VCaP (cell line): ENCODE measurements at regions not wholly inside any gene's neighbourhood (a gene's known extent, or its start where the extent isn't known, plus 50 kb on each side); places are given as distances from the start of the nearest gene placed in this dataset.

Experiments
- H3K27ac ChIP-seq: fragments of 450-650 bp; 2 replicates; pipeline ENCODE4 v1.5.1; 2017
- TF ChIP-seq, protein P1 (sequence below): fragments of 450-650 bp; conservative IDR thresholded peaks from 2 replicates; pipeline ENCODE4 v1.5.1; 2017; ENCODE audit warnings: mild to moderate bottlenecking, moderate library complexity

DNA sequence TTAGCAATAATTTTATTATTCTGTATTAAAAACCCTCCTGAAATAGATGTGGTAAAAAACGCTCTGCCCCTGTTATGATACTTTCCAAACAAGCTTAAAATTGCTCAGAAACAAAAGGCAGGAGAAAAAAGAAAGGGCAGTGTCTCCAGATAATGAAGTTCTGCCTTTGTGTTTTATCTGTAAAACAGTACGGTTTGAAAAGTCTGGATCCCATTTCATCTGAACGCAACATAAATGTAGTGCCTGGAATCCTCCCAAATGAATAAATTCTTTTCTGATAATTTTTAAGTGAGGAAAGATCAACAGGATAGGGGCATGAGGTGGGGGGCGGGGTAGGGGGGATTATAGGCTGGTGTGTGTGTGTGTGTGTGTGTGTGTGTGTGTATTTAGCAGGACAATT, 87.5 kb upstream of the SOX9 start:
- TF ChIP-seq, protein P1, sequence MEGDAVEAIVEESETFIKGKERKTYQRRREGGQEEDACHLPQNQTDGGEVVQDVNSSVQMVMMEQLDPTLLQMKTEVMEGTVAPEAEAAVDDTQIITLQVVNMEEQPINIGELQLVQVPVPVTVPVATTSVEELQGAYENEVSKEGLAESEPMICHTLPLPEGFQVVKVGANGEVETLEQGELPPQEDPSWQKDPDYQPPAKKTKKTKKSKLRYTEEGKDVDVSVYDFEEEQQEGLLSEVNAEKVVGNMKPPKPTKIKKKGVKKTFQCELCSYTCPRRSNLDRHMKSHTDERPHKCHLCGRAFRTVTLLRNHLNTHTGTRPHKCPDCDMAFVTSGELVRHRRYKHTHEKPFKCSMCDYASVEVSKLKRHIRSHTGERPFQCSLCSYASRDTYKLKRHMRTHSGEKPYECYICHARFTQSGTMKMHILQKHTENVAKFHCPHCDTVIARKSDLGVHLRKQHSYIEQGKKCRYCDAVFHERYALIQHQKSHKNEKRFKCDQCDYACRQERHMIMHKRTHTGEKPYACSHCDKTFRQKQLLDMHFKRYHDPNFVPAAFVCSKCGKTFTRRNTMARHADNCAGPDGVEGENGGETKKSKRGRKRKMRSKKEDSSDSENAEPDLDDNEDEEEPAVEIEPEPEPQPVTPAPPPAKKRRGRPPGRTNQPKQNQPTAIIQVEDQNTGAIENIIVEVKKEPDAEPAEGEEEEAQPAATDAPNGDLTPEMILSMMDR: no peak
- H3K27ac ChIP-seq: no peak overlapping the region

DNA sequence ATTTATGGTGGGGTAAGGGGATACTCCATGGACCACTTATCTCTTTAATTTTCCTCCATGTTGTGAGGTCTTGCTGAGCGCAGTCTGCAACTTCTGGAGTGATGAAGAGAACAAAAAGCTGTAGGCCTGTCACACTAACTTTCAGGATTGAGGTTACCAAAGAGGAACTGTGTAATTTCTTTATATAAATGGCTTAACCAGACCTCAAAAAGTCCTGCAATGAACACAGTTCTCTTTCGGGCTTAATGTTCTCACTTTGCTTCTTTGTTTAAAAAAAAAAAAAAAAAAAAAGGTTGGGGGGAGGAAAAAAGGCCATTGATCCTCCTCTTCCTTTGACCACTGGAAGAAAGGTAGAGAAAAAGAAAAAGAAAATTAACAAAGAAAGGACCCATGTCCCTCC, 86.8 kb upstream of the SOX9 start:
- TF ChIP-seq, protein P1: no peak
- H3K27ac ChIP-seq: no peak overlapping the region

DNA sequence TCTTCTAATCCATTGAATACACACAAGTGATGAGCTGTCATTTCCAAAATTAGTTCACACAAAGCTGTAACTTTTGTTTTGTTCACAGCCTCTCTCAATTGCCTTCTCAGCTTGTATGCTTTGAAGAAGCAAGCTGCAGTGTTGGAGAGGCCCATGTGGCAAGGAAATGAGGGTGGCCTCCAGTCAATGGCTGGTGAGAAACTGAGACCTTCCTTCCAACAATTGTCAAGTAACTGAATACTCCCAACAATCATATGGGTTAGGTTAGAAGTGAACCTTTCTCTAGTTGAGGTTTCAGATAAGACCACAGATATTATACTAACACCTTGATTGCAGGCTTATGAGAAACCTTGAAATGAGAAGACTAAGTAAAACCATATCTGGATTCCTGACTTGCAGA, 82.4 kb upstream of the SOX9 start:
- TF ChIP-seq, protein P1: no peak
- H3K27ac ChIP-seq: no peak overlapping the region

DNA sequence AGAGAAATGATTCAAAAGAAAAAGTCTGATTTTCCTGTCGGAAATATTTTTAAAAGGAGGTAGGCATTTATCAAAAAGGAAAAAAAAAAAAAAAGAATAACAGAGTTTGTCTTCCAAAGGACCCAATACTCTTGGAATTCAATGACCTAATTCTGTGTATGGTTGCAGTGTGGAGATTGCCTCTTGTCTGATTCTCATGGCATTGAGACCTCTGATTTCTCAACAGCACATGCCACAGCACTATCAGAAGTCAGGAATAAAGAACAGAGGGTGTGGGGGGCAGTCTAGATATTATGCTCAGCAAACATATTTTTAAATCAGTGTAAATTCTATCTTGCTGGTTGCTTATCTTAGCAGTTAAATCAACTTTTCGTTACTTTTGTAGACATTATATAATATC, 81.3 kb upstream of the SOX9 start:
- TF ChIP-seq, protein P1: no peak
- no peak overlapping the region for H3K27ac ChIP-seq

DNA sequence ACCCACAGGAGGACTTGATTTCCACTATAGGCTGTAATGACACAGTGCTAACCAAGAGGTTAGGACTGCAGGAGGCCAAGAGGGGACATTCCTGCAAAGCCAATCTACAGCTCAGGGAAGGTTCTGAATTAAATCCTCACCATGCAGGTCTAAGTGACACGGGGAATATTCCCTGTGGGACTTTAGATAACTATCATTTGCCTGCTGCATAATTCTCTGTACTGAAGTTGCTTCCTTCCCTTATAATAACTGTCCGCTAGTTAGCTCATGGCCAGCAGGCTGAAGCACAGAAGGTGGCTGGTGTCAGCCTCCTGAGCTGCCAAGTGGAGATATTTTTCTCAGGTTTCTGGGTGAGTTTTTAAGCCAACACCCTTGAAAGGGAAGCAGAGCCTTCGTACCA, 74.6 kb upstream of the SOX9 start:
- TF ChIP-seq, protein P1: no peak
- H3K27ac ChIP-seq: no peak overlapping the region

DNA sequence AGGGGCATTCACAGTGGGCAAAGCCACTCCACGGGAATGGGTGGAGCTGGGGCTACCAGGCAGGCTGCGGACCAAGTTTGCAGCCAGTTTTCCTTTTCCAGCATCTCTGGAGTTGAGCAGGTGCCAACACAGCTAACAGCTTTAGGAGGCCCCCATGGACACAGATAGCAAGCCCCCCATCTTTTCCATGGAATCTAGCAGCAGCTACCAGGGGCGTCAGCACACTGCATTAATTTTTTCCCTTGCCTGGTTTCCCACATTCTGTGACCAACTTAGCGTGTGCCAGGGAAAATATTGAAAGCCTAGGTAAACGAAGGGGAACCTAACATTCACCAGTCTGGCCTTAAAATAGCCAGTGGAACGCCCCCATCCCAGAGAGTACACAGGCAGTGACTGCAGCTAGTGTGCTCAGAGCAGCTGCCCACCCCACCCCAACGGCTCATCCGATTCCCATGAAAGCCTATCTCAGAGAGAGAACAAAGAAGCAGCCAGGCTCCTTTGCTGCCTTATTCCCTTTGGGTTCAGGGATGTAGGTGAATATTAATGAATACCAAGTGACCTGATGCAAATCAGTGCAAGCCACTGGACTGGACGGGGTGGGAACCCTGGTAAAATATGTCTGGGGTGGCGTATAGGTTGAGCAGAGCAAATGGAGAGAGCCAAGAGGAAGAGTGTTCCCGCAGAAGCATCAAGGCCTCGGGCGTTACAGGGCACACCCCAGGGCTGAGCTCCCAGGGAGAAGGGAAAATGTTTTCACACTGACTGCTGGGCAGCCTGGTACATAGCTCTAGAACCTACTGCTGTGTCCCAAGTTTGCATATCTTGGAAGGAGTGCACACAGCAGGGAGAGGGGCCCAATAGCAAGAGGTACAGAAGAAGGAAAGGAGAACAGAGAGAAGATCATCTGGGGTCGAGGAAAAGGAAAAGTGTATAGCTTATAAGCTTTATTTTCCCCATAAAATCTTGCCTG, 73.9 kb upstream of the SOX9 start:
- no peak overlapping the region for H3K27ac ChIP-seq
- TF ChIP-seq, protein P1: no peak

DNA sequence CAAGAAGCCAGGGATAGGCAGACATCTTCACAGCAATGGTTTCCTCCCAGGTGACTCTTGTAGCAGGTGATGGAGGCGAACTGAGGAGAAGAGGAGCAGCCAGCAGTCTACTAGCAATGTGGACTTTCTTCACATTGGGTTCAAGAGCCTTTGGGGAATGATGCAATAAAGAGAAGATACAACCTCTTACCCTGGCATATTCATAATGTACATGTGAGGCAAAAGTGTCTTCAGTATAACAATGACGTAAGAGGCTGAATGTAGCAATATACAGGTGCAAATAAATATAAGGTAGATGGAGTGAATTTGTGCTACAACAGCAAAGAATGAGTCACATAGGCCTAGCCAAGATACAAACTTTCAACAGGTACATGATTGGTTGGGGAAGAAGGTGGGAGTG, 70.9 kb upstream of the SOX9 start:
- no peak overlapping the region for H3K27ac ChIP-seq
- TF ChIP-seq, protein P1: no peak
